ENCODE measurements at regions not wholly inside any gene's neighbourhood (a gene's known extent, or its start where the extent isn't known, plus 50 kb on each side); places are given as distances from the start of the nearest gene placed in this dataset.

- H3K27ac ChIP-seq, result no peak overlapping the region
- no peak for TF ChIP-seq CTCF (conservative IDR thresholded peaks at IDR 0.05)
Measured at GRCh38 chr2:221924576-221924975, 352.5 kb upstream of the EPHA4 start.

- TF ChIP-seq CTCF (conservative IDR thresholded peaks at IDR 0.05), result no peak
- no peak overlapping the region for H3K27ac ChIP-seq
Measured at GRCh38 chr2:221915926-221916325, 343.8 kb upstream of the EPHA4 start.

GRCh38 chr2:221914334-221914880, 342.3 kb upstream of the EPHA4 start:
- H3K27ac ChIP-seq, result no peak overlapping the region
- TF ChIP-seq CTCF (conservative IDR thresholded peaks at IDR 0.05), result no peak

- no peak for TF ChIP-seq CTCF (conservative IDR thresholded peaks at IDR 0.05)
- no peak overlapping the region for H3K27ac ChIP-seq
Measured at GRCh38 chr2:221911890-221912289, 339.8 kb upstream of the EPHA4 start.

- TF ChIP-seq CTCF (conservative IDR thresholded peaks at IDR 0.05), result no peak
- H3K27ac ChIP-seq, result no peak overlapping the region
Measured at GRCh38 chr2:221911321-221911720, 339.2 kb upstream of the EPHA4 start.

GRCh38 chr2:221908518-221908917, 336.4 kb upstream of the EPHA4 start:
- peak overlapping the region; percentile 54 for H3K27ac ChIP-seq
- no peak for TF ChIP-seq CTCF (conservative IDR thresholded peaks at IDR 0.05)

- H3K27ac ChIP-seq, result no peak overlapping the region
- TF ChIP-seq CTCF (conservative IDR thresholded peaks at IDR 0.05), result no peak
Measured at GRCh38 chr2:221897718-221898117, 325.6 kb upstream of the EPHA4 start.
